Sigmoid colon (tissue), 6 donors: ENCODE measurements at regions not wholly inside any gene's neighbourhood (a gene's known extent, or its start where the extent isn't known, plus 50 kb on each side); places are given as distances from the start of the nearest gene placed in this dataset.

Experiments used
- DNase-seq: peaks from one replicate; pipeline ENCODE4 v3.0.0-alpha.2; 2019
- H3K27ac ChIP-seq, 4 donors: fragments of 200-600 bp; sonication (generic); one replicate each; pipeline ENCODE4 v1.5.1; 2016 to 2019; ENCODE audit warnings: mild to moderate bottlenecking in 1 of 4
- H3K27me3 ChIP-seq, 3 donors: fragments of 200-600 bp; sonication (generic); one replicate each; pipeline ENCODE4 v1.5.1; 2019; ENCODE audit warnings: mild to moderate bottlenecking in 1 of 3
- H3K36me3 ChIP-seq, 4 donors: fragments of 200-600 bp; sonication (generic); one replicate each; pipeline ENCODE4 v1.5.1; 2016 to 2019
- H3K4me1 ChIP-seq, 4 donors: fragments of 200-600 bp; sonication (generic); one replicate each; pipeline ENCODE4 v1.5.1; 2017 to 2019
- H3K4me3 ChIP-seq, 4 donors: fragments of 200-600 bp; sonication (generic); one replicate each; pipeline ENCODE4 v1.5.1; 2017 to 2019; ENCODE audit warnings: mild to moderate bottlenecking in 2 of 4, moderate library complexity in 1 of 4
- H3K9me3 ChIP-seq, 4 donors: fragments of 200-600 bp in 3 of 4; sonication (generic) in 3 of 4; one replicate each; pipeline versions ENCODE4 v1.5.1 to v1.6.1; 2013 to 2019
- CTCF ChIP-seq, 4 experiments: fragments of 450-650 bp in 3 of 4; fragments of 200-600 bp in 1 of 4; IDR thresholded peaks; one replicate each; pipeline ENCODE4 v1.5.1; 2016 to 2019; ENCODE audit warnings: antibody characterized with exemption in 4 of 4, mild to moderate bottlenecking in 3 of 4, moderate library complexity in 2 of 4
- EP300 ChIP-seq, 4 donors: sonication (generic); formaldehyde crosslinking; IDR thresholded peaks; one replicate each; pipeline ENCODE4 v1.6.1; 2017; ENCODE audit warnings: antibody characterized with exemption in 4 of 4
- POLR2A ChIP-seq, 2 donors: fragments of 450-650 bp; IDR thresholded peaks; one replicate each; pipeline ENCODE4 v1.6.1; 2016; ENCODE audit warnings: antibody characterized with exemption in 2 of 2, mild to moderate bottlenecking in 2 of 2, moderate library complexity in 2 of 2
- POLR2AphosphoS5 ChIP-seq, 4 donors: sonication (generic); formaldehyde crosslinking; IDR thresholded peaks; one replicate each; pipeline ENCODE4 v1.6.1; 2017; ENCODE audit warnings: antibody characterized with exemption in 4 of 4
- whole genome bisulfite sequencing, 2 donors: extraction: QIAGEN DNeasy Blood & Tissue Kit; methylation state at CpG; one replicate each; pipeline ENCODE4 v1.1.7; 2013; 5-methylcytosine and 5-hydroxymethylcytosine counted together
- intact Hi-C: fragments of 100-400 bp; cut with DNase I; formaldehyde crosslinking; loops from one replicate; pipeline ENCODE4 v1.15.1; 2023
- donor health status: healthy with polysubstance abuse.
- donor health status: healthy.

- H3K4me1 ChIP-seq: no peaks in the 10 kb centered on the region
- H3K4me3 ChIP-seq: no peak overlapping the region
- H3K27me3 ChIP-seq: no peaks in the 10 kb centered on the region
- H3K27ac ChIP-seq: no peak overlapping the region
- no peak for TF ChIP-seq CTCF (IDR thresholded peaks at IDR 0.05)
- TF ChIP-seq EP300 (IDR thresholded peaks at IDR 0.05): no peak
- no peak for TF ChIP-seq POLR2AphosphoS5 (IDR thresholded peaks at IDR 0.05)
- TF ChIP-seq POLR2A (IDR thresholded peaks at IDR 0.05): no peak
- no peaks in the 10 kb centered on the region for H3K9me3 ChIP-seq
- WGBS, 2 donors: 46 to 63% methylated on average over 3 of the region's 3 CpGs
- intact Hi-C loops: no loop called here
- DNase-seq: no peak
- H3K36me3 ChIP-seq: no peaks in the 10 kb centered on the region
Measured at GRCh38 chr11:110837603-110838002, 125.4 kb upstream of the ARHGAP20 start.

DNA sequence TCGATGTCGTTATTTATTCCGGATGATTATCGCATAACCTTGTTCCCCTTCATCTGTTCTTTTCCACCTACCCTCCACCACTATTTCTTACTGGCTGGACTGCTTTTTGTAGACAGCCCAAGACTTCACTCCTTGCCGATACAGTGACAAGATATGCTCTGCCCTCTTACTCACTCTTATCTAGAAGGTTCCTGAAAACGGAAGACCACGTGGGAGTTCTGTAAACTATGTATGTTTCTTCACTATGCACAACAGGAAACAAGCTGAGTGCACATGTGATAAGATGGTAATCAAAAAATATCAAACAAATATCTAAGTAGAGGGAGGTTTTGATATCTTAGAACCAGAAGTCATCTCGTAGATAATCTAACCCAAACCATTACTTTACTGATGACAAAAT, 122.9 kb upstream of the ARHGAP20 start:
- no peaks in the 10 kb centered on the region for H3K9me3 ChIP-seq
- 87 to 90% methylated on average over 8 of the region's 8 CpGs for WGBS, 2 donors
- intact Hi-C loops: no loop called here
- H3K4me3 ChIP-seq: no peak overlapping the region
- DNase-seq: no peak
- no peaks in the 10 kb centered on the region for H3K4me1 ChIP-seq
- TF ChIP-seq POLR2A (IDR thresholded peaks at IDR 0.05) (no peak), CTCF (IDR thresholded peaks at IDR 0.05) (no peak), EP300 (IDR thresholded peaks at IDR 0.05) (no peak), POLR2AphosphoS5 (IDR thresholded peaks at IDR 0.05) (no peak)
- H3K27ac ChIP-seq: no peak overlapping the region
- no peaks in the 10 kb centered on the region for H3K27me3 ChIP-seq
- no peaks in the 10 kb centered on the region for H3K36me3 ChIP-seq

- H3K36me3 ChIP-seq: no peaks in the 10 kb centered on the region
- H3K4me1 ChIP-seq: no peaks in the 10 kb centered on the region
- DNase-seq: no peak
- WGBS, 2 donors: 22 to 67% methylated on average over 4 of the region's 4 CpGs
- no peak overlapping the region for H3K4me3 ChIP-seq
- H3K27ac ChIP-seq: no peak overlapping the region
- intact Hi-C loops: no loop called here
- no peaks in the 10 kb centered on the region for H3K27me3 ChIP-seq
- TF ChIP-seq POLR2AphosphoS5 (IDR thresholded peaks at IDR 0.05): no peak
- TF ChIP-seq EP300 (IDR thresholded peaks at IDR 0.05): no peak
- TF ChIP-seq POLR2A (IDR thresholded peaks at IDR 0.05): no peak
- no peak for TF ChIP-seq CTCF (IDR thresholded peaks at IDR 0.05)
- no peaks in the 10 kb centered on the region for H3K9me3 ChIP-seq
Measured at GRCh38 chr11:110833033-110833484, 120.8 kb upstream of the ARHGAP20 start.

DNA sequence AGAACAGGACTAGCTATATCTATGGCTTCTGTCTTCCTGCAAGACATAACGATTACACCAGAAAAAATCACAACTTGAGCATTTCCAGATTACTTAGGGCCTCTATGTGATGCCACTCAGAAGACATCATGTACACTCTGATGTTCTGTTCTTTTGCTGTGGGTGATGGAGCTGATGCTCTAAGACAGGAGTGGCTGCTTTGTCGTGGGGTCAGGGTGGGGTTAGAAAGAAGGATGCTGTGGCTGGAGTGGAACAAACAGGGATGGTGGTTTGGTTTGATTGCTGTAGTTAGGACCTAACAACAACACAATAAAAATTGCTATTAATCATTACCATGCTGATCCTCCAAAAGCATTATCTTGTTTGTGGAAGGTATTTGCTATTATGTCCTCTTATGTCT, 120.3 kb upstream of the ARHGAP20 start:
- Histone ChIP-seq H3K27ac (no peak overlapping the region), H3K4me1 (no peaks in the 10 kb centered on the region), H3K27me3 (no peaks in the 10 kb centered on the region), H3K36me3 (no peaks in the 10 kb centered on the region), H3K4me3 (no peak overlapping the region), H3K9me3 (no peaks in the 10 kb centered on the region)
- intact Hi-C loops: no loop called here
- DNase-seq: no peak
- TF ChIP-seq POLR2AphosphoS5 (IDR thresholded peaks at IDR 0.05) (no peak), EP300 (IDR thresholded peaks at IDR 0.05) (no peak), POLR2A (IDR thresholded peaks at IDR 0.05) (no peak), CTCF (IDR thresholded peaks at IDR 0.05) (no peak)
- WGBS, 2 donors: 40 to 84% methylated on average over 2 of the region's 2 CpGs

- no peaks in the 10 kb centered on the region for H3K4me1 ChIP-seq
- no peaks in the 10 kb centered on the region for H3K36me3 ChIP-seq
- no peak for DNase-seq
- no peaks in the 10 kb centered on the region for H3K27me3 ChIP-seq
- TF ChIP-seq EP300 (IDR thresholded peaks at IDR 0.05): no peak
- TF ChIP-seq CTCF (IDR thresholded peaks at IDR 0.05): no peak
- TF ChIP-seq POLR2AphosphoS5 (IDR thresholded peaks at IDR 0.05): no peak
- no peak overlapping the region for H3K4me3 ChIP-seq
- no peaks in the 10 kb centered on the region for H3K9me3 ChIP-seq
- H3K27ac ChIP-seq: no peak overlapping the region
- intact Hi-C loops: no loop called here
- WGBS, 2 donors: 71 to 88% methylated on average over 2 of the region's 2 CpGs
Measured at GRCh38 chr11:110832080-110832479, 119.8 kb upstream of the ARHGAP20 start.
